PC-3 (cell line): ENCODE measurements at regions not wholly inside any gene's neighbourhood (a gene's known extent, or its start where the extent isn't known, plus 50 kb on each side); places are given as distances from the start of the nearest gene placed in this dataset.

Source experiments
- ATAC-seq: fragments of 200-7000 bp; cut with Tn5 transposase; 2 replicates; pipeline ENCODE4 v1.9.1; 2020; ENCODE audit warnings: mild to moderate bottlenecking, moderate library complexity
- BruUV-seq: library from RNA; stranded (reverse); fragments of 400-500 nt; replicated peaks from 2 replicates; lab custom pipeline; 2021; lab: Mats Ljungman, UMichigan
- CTCF ChIA-PET: fragments of 300-600 bp; sonication (Branson Sonifier 250); formaldehyde crosslinking; loops from one replicate; lab custom pipeline; 2022; ENCODE audit warnings: antibody characterized with exemption; lab: Charles Lee
- POLR2A ChIA-PET: fragments of 300-600 bp; sonication (Branson Sonifier 250); formaldehyde crosslinking; loops from one replicate; lab custom pipeline; 2022; ENCODE audit warnings: antibody characterized with exemption; ENCODE audit not compliant: unreplicated experiment; lab: Charles Lee
- DNase-seq: peaks from one replicate; pipeline ENCODE4 v3.0.0-alpha.2; 2015
- H2AFZ ChIP-seq: fragments of 300-600 bp; sonication (generic); 2 replicates; pipeline ENCODE4 v1.6.0; 2016; ENCODE audit warnings: antibody characterized with exemption, low read length
- H3F3A ChIP-seq: fragments of 300-600 bp; sonication (generic); one replicate; pipeline ENCODE4 v1.6.0; 2017; ENCODE audit warnings: antibody characterized with exemption, low read length, control low read depth, mild to moderate bottlenecking; ENCODE audit not compliant: unreplicated experiment
- H3K27ac ChIP-seq: fragments of 300-600 bp; sonication (generic); 2 replicates; pipeline ENCODE4 v1.5.1; 2016; ENCODE audit warnings: mild to moderate bottlenecking, low read length
- H3K27me3 ChIP-seq: fragments of 300-600 bp; sonication (generic); 2 replicates; pipeline ENCODE4 v1.6.1; 2016; ENCODE audit warnings: low read length, mixed read lengths
- H3K36me3 ChIP-seq: fragments of 300-600 bp; sonication (generic); 2 replicates; pipeline ENCODE4 v1.6.1; 2016; ENCODE audit warnings: low read depth, mixed run types, low read length, mixed read lengths
- H3K4me1 ChIP-seq: fragments of 300-600 bp; sonication (generic); 2 replicates; pipeline ENCODE4 v1.5.1; 2016; ENCODE audit warnings: low read length; ENCODE audit not compliant: insufficient read depth
- H3K4me2 ChIP-seq: fragments of 300-600 bp; sonication (generic); 2 replicates; pipeline ENCODE4 v1.6.0; 2016; ENCODE audit warnings: low read length
- H3K4me3 ChIP-seq: fragments of 300-600 bp; sonication (generic); 2 replicates; pipeline ENCODE4 v1.5.1; 2016; ENCODE audit warnings: mild to moderate bottlenecking, low read length, mixed read lengths
- H3K79me2 ChIP-seq: fragments of 300-600 bp; sonication (generic); 2 replicates; pipeline ENCODE4 v1.6.1; 2017; ENCODE audit warnings: low read length, mixed read lengths
- H3K9ac ChIP-seq: fragments of 300-600 bp; sonication (generic); 2 replicates; pipeline ENCODE4 v1.6.0; 2016; ENCODE audit warnings: mild to moderate bottlenecking, low read length
- H3K9me2 ChIP-seq: fragments of 300-600 bp; sonication (generic); replicated peaks from 2 replicates; pipeline ENCODE4 v1.6.1; 2016; ENCODE audit warnings: mixed run types, low read length, mixed read lengths
- H3K9me3 ChIP-seq: fragments of 300-600 bp; sonication (generic); 2 replicates; pipeline ENCODE4 v1.6.1; 2016; ENCODE audit warnings: low read length, mixed read lengths
- H4K20me1 ChIP-seq: fragments of 300-600 bp; sonication (generic); 2 replicates; pipeline ENCODE4 v1.6.1; 2016; ENCODE audit warnings: low read length, mixed read lengths
- CTCF ChIP-seq: fragments of 300-600 bp; sonication (generic); conservative IDR thresholded peaks from 2 replicates; pipeline ENCODE4 v1.5.1; 2017; ENCODE audit warnings: antibody characterized with exemption, low read depth, mild to moderate bottlenecking, low read length
- EZH2 ChIP-seq: fragments of 300-600 bp; sonication (generic); IDR thresholded peaks from one replicate; pipeline ENCODE4 v1.6.1; 2017; ENCODE audit warnings: antibody characterized with exemption, mild to moderate bottlenecking, low read length; ENCODE audit not compliant: unreplicated experiment
- EZH2phosphoT487 ChIP-seq: fragments of 300-600 bp; sonication (generic); IDR thresholded peaks from 2 replicates; pipeline ENCODE4 v1.6.1; 2018; ENCODE audit warnings: mild to moderate bottlenecking, antibody characterized with exemption, low read length, borderline replicate concordance
- intact Hi-C: fragments of 100-400 bp; cut with micrococcal nuclease; formaldehyde crosslinking; loops from 2 replicates; pipeline ENCODE4 v1.9.0; 2023

- intact Hi-C loops, result no loop called here
- H3K9me3 ChIP-seq, result peaks cover 31% of the 10 kb centered on the region
These were observed 163.0 kb upstream of the TMCC3 start for GRCh38 chr12:94813314-94813713.

DNA sequence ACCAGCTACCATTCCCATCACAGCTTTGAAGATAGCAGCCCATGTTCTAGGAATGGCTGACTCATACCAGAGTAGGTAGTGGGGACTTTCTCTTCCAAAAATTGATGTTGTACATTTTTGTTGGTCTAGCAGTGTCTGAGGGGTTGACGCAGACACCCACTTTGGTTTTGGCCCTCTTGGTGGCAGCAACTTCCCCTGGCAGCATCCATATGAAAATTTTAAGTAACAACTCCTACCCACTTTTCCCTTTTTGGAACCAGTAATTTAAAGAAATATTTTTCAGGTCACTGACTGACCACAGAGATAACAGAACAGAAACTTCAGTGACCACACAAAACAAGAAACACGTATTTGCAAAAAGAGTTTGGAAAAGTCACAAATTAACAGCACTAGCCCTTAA, 162.0 kb upstream of the TMCC3 start:
- Histone ChIP-seq H3K4me2 (no peak overlapping the region), H3K4me3 (no peak overlapping the region), H3K27ac (no peak overlapping the region), H3F3A (no peaks in the 10 kb centered on the region), H3K9me2 (no peaks in the 10 kb centered on the region), H3K27me3 (no peaks in the 10 kb centered on the region), H3K79me2 (no peaks in the 10 kb centered on the region), H2AFZ (no peak overlapping the region), H3K4me1 (no peaks in the 10 kb centered on the region), H4K20me1 (no peaks in the 10 kb centered on the region), H3K9me3 (peaks cover 31% of the 10 kb centered on the region), H3K36me3 (no peaks in the 10 kb centered on the region; the same call in 1 of the 2 replicates), H3K9ac (no peak overlapping the region)
- DNase-seq (no peak), ATAC-seq (no peak)
- ChIA-PET CTCF (no interaction called here), POLR2A (no interaction called here)
- BruUV-seq, result no TSS peak
- intact Hi-C loops, result no loop called here
- no peak for TF ChIP-seq EZH2

More at GRCh38 chr12:94813314-94813713, 163.0 kb upstream of the TMCC3 start:
- Histone ChIP-seq H4K20me1 (no peaks in the 10 kb centered on the region), H3K4me2 (no peak overlapping the region), H3K27ac (no peak overlapping the region), H3F3A (no peaks in the 10 kb centered on the region), H3K27me3 (no peaks in the 10 kb centered on the region), H3K4me3 (no peak overlapping the region), H3K36me3 (no peaks in the 10 kb centered on the region; the same call in 1 of the 2 replicates), H3K9me2 (no peaks in the 10 kb centered on the region), H3K4me1 (no peaks in the 10 kb centered on the region), H2AFZ (no peak overlapping the region), H3K9ac (no peak overlapping the region), H3K79me2 (no peaks in the 10 kb centered on the region)
- DNase-seq (peak; percentile 11), ATAC-seq (no peak)
- POLR2A ChIA-PET, result no interaction called here
- BruUV-seq, result no TSS peak
- no peak for TF ChIP-seq EZH2
- TF ChIP-seq CTCF, result no peak
- no peak for TF ChIP-seq EZH2phosphoT487
- CTCF ChIA-PET, result no interaction called here

DNA sequence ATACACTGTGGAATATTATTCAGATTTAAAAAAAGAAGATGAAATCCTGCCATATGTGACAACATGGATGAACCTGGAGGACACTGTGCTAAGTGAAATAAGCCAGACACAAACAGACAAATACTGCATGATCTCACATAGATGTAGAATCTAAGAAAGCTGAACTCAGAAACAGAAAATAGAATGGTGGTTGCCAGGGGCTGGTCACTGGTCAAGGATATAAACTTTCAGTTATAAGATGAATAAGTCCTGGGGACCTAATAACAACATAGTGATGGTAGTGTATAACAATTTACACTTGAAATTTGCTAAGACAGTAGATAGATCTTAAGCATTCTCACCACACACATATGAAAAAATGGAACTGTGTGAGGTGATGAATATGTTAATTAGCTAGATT, 161.3 kb upstream of the TMCC3 start:
- no peaks in the 10 kb centered on the region for H3F3A ChIP-seq
- H3K79me2 ChIP-seq, result no peaks in the 10 kb centered on the region
- H3K9me2 ChIP-seq, result no peaks in the 10 kb centered on the region
- H3K9ac ChIP-seq, result no peak overlapping the region
- H4K20me1 ChIP-seq, result no peaks in the 10 kb centered on the region
- intact Hi-C loops, result no loop called here
- DNase-seq, result no peak
- no peak overlapping the region for H3K4me3 ChIP-seq
- no peaks in the 10 kb centered on the region for H3K4me1 ChIP-seq
- ChIA-PET POLR2A (no interaction called here), CTCF (no interaction called here)
- H3K4me2 ChIP-seq, result no peak overlapping the region
- no peaks in the 10 kb centered on the region; the same call in 1 of the 2 replicates for H3K36me3 ChIP-seq
- TF ChIP-seq CTCF, result no peak
- TF ChIP-seq EZH2phosphoT487, result no peak
- TF ChIP-seq EZH2, result no peak
- no peak overlapping the region for H2AFZ ChIP-seq
- no peak for ATAC-seq
- H3K27ac ChIP-seq, result no peak overlapping the region
- H3K27me3 ChIP-seq, result no peaks in the 10 kb centered on the region
- no TSS peak for BruUV-seq
- peaks cover 31% of the 10 kb centered on the region for H3K9me3 ChIP-seq
